ENCODE measurements at regions not wholly inside any gene's neighbourhood (a gene's known extent, or its start where the extent isn't known, plus 50 kb on each side); places are given as distances from the start of the nearest gene placed in this dataset.
"Not testable (repeated sequence)": the region's sequence is repeated elsewhere in the genome, so short reads cannot be mapped to it uniquely, and the experiment has no call there.

DNA sequence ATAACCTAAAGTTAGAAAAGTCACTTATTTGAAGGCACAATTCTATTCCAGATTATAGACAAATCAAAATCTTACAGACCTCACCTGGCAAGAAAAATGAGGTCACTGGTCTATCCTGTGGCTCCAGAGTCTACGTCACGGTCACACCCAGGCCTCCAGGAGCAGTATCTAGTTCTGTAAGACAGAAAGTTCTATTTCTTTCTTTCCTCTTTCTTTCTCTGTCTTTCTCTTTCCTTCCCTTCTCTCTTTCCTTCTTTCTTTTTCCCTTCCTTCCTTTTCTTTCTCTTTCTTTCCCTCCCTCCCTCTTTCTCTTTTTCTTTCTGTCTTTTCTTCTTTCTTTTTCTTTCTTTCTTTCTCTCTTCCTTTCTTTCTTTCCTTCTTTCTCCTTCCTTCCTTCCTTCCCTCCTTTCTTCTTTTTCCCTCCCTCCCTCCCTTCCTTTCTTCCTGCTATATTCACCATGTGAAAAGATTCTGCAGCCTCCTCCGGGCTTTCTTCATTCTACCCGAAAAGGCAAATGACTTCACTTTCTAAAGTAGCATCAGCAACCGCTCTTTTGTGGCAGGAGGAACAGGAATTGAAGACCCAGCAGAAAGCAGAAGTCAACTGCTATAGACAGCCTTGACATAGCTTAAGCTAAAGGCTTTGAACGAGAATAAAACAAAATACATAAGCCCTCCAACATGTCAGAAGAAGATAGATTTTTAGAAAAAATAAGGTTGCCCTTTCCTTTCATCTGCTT lies 83.9 kb upstream of the SIRPG start:
- intact Hi-C loops (cut with DNase I), result no loop called here
- no peaks in the 10 kb centered on the region for H3K27me3 ChIP-seq
- no peaks in the 10 kb centered on the region for H3K9me3 ChIP-seq
- no peak overlapping the region for H3K4me3 ChIP-seq (replicated peaks in 1 of 3)
- H3K4me1 ChIP-seq, result no peaks in the 10 kb centered on the region
- TF ChIP-seq, protein P1, sequence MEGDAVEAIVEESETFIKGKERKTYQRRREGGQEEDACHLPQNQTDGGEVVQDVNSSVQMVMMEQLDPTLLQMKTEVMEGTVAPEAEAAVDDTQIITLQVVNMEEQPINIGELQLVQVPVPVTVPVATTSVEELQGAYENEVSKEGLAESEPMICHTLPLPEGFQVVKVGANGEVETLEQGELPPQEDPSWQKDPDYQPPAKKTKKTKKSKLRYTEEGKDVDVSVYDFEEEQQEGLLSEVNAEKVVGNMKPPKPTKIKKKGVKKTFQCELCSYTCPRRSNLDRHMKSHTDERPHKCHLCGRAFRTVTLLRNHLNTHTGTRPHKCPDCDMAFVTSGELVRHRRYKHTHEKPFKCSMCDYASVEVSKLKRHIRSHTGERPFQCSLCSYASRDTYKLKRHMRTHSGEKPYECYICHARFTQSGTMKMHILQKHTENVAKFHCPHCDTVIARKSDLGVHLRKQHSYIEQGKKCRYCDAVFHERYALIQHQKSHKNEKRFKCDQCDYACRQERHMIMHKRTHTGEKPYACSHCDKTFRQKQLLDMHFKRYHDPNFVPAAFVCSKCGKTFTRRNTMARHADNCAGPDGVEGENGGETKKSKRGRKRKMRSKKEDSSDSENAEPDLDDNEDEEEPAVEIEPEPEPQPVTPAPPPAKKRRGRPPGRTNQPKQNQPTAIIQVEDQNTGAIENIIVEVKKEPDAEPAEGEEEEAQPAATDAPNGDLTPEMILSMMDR (IDR thresholded peaks at IDR 0.05), result no peak
- no peak for TF ChIP-seq POLR2A (IDR thresholded peaks at IDR 0.05)
- 76 to 77% methylated on average over 6 of the region's 6 CpGs for WGBS, 2 donors
- no peaks in the 10 kb centered on the region for H3K36me3 ChIP-seq
- no peak overlapping the region for H3K27ac ChIP-seq
- DNase-seq, result no peak

DNA sequence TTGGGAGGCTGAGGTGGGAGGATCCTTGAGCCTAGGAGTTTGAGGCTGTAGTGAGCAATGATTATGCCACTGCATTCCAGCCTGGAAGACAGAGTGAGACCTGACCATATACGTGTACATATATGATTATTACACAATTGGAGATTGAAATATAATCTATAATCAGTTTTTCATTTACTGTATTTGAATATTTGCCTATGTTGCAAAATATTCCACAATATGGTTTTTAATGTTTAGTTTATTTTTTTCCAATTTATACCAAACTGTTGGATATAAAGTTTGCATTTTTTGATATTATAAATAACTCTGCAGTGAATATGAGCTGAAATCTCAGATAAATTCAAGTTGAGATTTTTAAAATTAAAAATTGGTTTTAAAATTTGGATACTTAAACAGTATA lies 79.6 kb upstream of the SIRPG start:
- Histone ChIP-seq H3K9me3 (no peaks in the 10 kb centered on the region), H3K4me3 (replicated peaks in 1 of 3) (no peak overlapping the region), H3K4me1 (no peaks in the 10 kb centered on the region), H3K27ac (no peak overlapping the region), H3K36me3 (no peaks in the 10 kb centered on the region), H3K27me3 (no peaks in the 10 kb centered on the region)
- TF ChIP-seq, protein P1 (IDR thresholded peaks at IDR 0.05), result no peak
- TF ChIP-seq POLR2A (IDR thresholded peaks at IDR 0.05), result no peak
- intact Hi-C loops (cut with DNase I), result no loop called here
- WGBS, 2 donors, result 87 to 97% methylated on average over 1 of the region's 1 CpG
- DNase-seq, result no peak

DNA sequence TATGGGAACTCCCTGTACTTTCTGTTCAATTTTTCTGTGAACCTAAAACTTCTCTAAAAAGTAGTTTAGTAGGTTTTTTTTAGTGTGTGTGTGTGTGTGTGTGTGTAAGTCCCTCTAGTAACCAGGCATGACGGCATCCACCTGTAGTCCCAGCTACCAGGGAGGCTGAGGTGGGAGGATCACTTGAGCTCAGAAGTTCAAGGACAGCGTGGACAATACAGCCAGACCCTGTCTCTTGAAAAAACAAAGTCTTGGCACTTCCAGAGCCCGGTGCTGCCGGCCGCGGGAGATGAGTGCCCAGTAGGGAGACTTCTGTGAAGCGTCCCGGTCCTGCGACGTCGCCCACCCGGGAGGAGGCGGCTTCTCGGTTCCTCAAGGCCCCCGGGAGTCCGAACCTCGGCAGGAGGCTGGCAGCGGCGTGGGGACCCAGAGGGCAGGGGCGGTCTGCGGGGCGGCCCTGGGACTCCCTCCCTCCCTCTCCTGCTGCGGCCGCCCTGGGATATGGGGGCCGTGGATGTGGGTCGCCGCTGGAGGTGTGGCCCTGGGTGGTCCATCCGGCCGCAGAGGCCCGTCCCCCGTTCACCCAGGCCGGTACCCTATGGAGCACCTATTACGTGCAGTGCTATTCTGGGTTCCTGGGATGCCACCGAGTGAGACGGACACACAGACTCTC lies 78.0 kb upstream of the SIRPG start:
- H3K4me3 ChIP-seq (replicated peaks in 1 of 3), result no peak overlapping the region
- 90% methylated on average over 21 to 34 of the region's 35 CpGs for WGBS, 2 donors
- no peaks in the 10 kb centered on the region for H3K4me1 ChIP-seq
- DNase-seq, result no peak
- no peaks in the 10 kb centered on the region for H3K36me3 ChIP-seq
- intact Hi-C loops (cut with DNase I), result no loop called here
- no peak for TF ChIP-seq POLR2A (IDR thresholded peaks at IDR 0.05)
- TF ChIP-seq, protein P1 (IDR thresholded peaks at IDR 0.05), result no peak
- no peaks in the 10 kb centered on the region for H3K27me3 ChIP-seq
- H3K27ac ChIP-seq, result no peak overlapping the region
- H3K9me3 ChIP-seq, result no peaks in the 10 kb centered on the region

DNA sequence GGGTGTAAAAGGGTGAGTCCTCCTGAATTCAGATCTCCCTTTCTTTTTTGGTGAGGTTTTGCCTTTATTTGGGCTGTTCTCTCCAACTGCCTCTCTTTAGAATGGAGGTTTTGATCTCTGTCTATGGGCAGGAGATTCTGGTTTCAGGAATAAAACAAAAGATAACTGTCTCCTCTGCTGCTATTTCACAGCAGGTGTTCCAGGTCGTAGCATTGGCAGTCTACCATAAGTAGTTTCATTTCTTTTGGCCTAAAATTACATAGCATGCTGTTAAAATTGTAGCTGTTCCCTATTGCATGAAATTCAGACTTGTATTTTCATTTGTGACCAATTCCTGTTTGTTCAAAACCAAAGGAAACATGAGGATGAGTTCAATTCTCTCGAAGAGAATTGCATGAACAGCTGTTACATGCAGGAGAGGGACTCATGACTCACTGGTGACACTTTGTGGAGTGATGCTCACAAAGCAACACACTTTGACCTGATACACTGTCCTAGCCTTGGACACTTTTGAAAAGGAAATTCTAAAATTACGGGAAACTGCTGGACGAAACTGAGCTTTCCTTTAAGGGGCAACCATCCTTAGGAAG lies 76.8 kb upstream of the SIRPG start:
- TF ChIP-seq, protein P1 (IDR thresholded peaks at IDR 0.05), result no peak
- TF ChIP-seq POLR2A (IDR thresholded peaks at IDR 0.05), result no peak
- intact Hi-C loops (cut with DNase I), result no loop called here
- H3K4me1 ChIP-seq, result no peaks in the 10 kb centered on the region
- H3K4me3 ChIP-seq (replicated peaks in 1 of 3), result no peak overlapping the region
- H3K27me3 ChIP-seq, result no peaks in the 10 kb centered on the region
- no peaks in the 10 kb centered on the region for H3K9me3 ChIP-seq
- H3K27ac ChIP-seq, result no peak overlapping the region
- H3K36me3 ChIP-seq, result no peaks in the 10 kb centered on the region
- no peak for DNase-seq
- 44 to 63% methylated on average over 4 of the region's 4 CpGs for WGBS, 2 donors

DNA sequence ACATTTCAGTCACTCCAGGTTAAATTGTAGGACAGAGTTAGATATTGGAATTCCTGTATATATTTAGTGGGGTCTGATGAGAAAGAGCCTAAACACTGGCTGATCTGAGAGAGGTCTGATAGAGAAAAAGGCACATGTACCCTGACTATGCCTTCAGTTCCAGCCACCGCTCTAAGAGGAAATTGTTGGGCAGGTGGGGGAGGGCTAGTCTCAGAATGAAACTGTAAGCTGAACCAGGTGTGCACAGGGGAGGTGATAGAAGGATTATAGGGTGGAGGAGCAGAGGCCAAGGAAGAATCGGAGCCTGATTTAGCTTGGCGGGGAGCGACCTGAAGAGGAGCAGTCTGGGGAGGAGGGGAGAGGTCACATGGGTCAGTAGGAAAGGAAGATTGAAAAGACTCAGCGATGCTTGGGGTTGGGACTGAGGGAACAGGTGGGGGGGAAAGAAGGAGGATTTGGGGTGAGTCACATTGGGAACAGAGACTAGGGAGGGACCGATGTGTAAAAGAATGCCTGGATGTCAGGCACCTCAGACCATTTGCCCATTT lies 74.3 kb upstream of the SIRPG start:
- H3K4me1 ChIP-seq; H3K36me3 ChIP-seq; H3K9me3 ChIP-seq; DNase-seq; H3K27me3 ChIP-seq; H3K4me3 ChIP-seq (replicated peaks in 1 of 3); intact Hi-C loops (cut with DNase I); H3K27ac ChIP-seq: not testable (repeated sequence)
- 68 to 76% methylated on average over 6 of the region's 6 CpGs for whole genome bisulfite sequencing, 2 donors

DNA sequence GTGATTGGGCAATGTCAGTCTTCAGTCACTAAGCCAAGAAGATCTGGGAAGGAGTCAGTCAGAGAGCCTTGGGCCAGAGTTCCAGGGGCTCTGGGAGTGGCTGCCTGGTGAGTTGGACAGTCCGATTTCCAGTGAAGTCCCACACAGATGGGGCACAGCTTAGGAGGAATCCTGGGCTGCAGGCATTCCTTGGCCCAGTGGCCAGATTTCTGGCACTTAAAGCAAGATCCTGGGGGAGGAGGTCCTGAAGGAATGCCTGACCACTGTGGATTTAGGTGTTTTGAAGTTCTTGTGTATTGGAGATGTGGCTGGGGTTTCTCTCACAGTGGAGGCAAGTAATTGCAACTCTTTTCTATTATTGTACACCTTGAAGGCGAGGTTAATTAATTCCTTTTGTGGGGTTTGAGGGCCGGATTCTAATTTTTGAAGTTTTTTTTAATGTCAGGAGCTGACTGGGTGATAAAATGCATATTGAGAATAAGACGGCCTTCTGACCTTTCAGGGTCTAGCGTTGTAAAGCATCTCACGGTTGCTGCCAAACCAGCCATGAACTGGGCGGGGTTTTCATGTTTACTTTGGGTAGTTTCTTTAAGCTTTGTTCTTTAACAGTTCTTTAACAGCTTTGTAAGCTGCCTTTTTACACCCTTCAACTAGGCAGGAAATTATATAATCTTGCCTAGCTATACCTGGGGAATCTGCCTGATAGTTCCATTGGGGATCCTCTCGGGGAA lies 73.6 kb upstream of the SIRPG start:
- DNase-seq; H3K4me3 ChIP-seq (replicated peaks in 1 of 3); H3K9me3 ChIP-seq; H3K36me3 ChIP-seq; intact Hi-C loops (cut with DNase I); H3K27me3 ChIP-seq; H3K27ac ChIP-seq; H3K4me1 ChIP-seq: not testable (repeated sequence)
- 51 to 57% methylated on average over 8 of the region's 8 CpGs for WGBS, 2 donors

DNA sequence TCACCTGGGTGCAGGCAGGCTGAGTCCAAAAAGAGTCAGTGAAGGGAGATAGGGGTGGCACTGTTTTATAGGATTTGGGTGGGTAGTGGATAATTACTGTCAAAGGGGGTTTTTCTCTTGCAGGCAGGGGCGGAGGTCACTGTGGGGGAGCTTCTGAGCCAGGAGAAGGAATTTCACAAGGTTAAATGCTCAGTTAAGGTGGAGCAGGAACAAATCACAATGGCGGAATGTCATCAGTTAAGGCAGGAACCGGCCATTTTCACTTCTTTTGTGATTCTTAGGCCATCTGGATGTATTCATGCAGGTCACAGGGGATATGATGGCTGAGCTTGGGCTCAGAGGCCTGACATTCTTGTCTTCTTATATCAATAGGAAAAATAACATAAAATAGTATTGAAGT lies 69.7 kb upstream of the SIRPG start:
- intact Hi-C loops (cut with DNase I); DNase-seq: not testable (repeated sequence)
- 77 to 80% methylated on average over 3 of the region's 3 CpGs for WGBS, 2 donors

More for the DNA sequence above, 69.7 kb upstream of the SIRPG start:
- not testable (repeated sequence) for H3K9me3 ChIP-seq; H3K4me1 ChIP-seq; H3K27me3 ChIP-seq; H3K36me3 ChIP-seq; H3K4me3 ChIP-seq (replicated peaks in 1 of 3); H3K27ac ChIP-seq
